ENCODE measurements at regions not wholly inside any gene's neighbourhood (a gene's known extent, or its start where the extent isn't known, plus 50 kb on each side); places are given as distances from the start of the nearest gene placed in this dataset.

DNA sequence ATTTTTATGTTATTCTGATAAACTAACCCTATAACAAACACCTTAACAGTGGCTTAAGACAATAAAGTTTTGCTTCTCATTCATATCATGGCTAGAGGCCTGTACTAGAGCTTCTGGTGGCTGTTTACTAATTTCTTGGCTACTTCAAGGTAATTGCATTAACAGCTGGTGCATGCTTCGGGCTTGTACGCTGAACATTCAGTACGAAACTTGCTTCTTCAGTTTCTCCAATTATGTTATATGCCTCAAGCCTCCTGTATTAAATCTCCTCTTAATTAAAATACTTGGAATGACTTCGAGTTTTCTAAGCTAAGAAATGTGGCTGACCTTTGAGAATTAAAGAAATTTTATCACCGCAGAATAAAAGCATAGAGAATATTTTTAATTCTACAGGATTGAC, 138.9 kb upstream of the TRAM1L1 start:
- no peaks in the 10 kb centered on the region for H3K27me3 ChIP-seq (ENCODE audit: insufficient read depth, low read length, poor library complexity, severe bottlenecking)
- H2AFZ ChIP-seq (ENCODE audit: low read length), result no peak overlapping the region
- H3K79me2 ChIP-seq (ENCODE audit: insufficient read depth, low read length), result no peaks in the 10 kb centered on the region
- H4K20me1 ChIP-seq (ENCODE audit: insufficient read depth, low read length, poor library complexity, severe bottlenecking), result no peaks in the 10 kb centered on the region
- H3K9ac ChIP-seq (ENCODE audit: low read depth, low read length, poor library complexity, severe bottlenecking), result no peak overlapping the region
- no peaks in the 10 kb centered on the region for H3F3A ChIP-seq (ENCODE audit: low read depth)
- TF ChIP-seq, protein P1, sequence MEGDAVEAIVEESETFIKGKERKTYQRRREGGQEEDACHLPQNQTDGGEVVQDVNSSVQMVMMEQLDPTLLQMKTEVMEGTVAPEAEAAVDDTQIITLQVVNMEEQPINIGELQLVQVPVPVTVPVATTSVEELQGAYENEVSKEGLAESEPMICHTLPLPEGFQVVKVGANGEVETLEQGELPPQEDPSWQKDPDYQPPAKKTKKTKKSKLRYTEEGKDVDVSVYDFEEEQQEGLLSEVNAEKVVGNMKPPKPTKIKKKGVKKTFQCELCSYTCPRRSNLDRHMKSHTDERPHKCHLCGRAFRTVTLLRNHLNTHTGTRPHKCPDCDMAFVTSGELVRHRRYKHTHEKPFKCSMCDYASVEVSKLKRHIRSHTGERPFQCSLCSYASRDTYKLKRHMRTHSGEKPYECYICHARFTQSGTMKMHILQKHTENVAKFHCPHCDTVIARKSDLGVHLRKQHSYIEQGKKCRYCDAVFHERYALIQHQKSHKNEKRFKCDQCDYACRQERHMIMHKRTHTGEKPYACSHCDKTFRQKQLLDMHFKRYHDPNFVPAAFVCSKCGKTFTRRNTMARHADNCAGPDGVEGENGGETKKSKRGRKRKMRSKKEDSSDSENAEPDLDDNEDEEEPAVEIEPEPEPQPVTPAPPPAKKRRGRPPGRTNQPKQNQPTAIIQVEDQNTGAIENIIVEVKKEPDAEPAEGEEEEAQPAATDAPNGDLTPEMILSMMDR (conservative IDR thresholded peaks at IDR 0.05; ENCODE audit: low read length), result no peak
- no peak for TF ChIP-seq EZH2phosphoT487 (IDR thresholded peaks at IDR 0.05; ENCODE audit: borderline replicate concordance)
- H3K36me3 ChIP-seq (ENCODE audit: insufficient read depth, low read length), result no peaks in the 10 kb centered on the region
- H3K4me1 ChIP-seq (ENCODE audit: insufficient read depth, low read length, poor library complexity, severe bottlenecking), result no peaks in the 10 kb centered on the region
- H3K9me3 ChIP-seq (ENCODE audit: insufficient read depth, low read depth, low read length), result no peaks in the 10 kb centered on the region
- H3K9me2 ChIP-seq (replicated peaks; ENCODE audit: low read depth, low read length), result no peaks in the 10 kb centered on the region
- H3K4me3 ChIP-seq (ENCODE audit: low read length, poor library complexity, severe bottlenecking), result no peak overlapping the region
- no peak overlapping the region for H3K4me2 ChIP-seq (ENCODE audit: low read depth, low read length, poor library complexity, severe bottlenecking)

DNA sequence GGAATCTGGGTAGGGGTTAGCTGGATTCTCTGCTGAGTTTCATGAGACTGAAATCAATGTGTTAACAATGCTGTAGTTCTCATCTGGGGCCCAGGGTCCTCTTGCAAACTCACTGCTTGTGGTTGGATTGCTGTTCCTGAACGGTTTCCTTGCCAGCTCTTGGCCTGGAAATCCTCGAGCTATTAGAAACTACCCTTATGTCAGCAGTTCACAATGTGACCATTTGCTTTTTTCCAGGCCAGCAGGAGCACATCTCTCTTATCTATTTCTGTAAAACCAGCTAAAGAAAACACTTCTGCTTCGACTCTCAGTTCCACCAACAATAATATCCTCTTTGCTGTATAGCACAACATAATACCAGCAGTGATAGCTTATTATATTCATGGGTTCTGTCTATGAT, 140.1 kb upstream of the TRAM1L1 start:
- no peak overlapping the region for H3K9ac ChIP-seq (ENCODE audit: low read depth, low read length, poor library complexity, severe bottlenecking)

DNA sequence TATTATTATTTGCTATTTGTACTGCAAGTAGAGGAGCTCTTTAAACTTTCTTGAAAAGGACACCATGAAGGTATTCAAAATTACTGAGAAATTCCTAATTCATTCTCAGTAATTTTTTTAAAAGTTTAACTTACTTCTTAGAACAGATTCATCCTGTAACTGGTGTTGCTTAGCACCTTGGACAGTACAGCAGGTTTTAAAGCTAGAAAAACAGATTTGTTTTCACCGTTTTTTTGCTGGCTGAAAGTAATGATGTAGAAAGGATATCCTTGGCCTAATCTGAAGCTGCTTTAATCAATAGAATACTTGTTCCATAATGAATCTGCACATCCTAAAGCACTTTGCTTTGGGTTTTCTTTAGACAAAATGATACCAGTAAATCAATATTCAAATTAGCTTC, 142.5 kb upstream of the TRAM1L1 start:
- Histone ChIP-seq H3K4me2 (ENCODE audit: low read depth, low read length, poor library complexity, severe bottlenecking) (no peak overlapping the region), H3K4me1 (ENCODE audit: insufficient read depth, low read length, poor library complexity, severe bottlenecking) (no peaks in the 10 kb centered on the region), H2AFZ (ENCODE audit: low read length) (no peak overlapping the region), H3K9ac (ENCODE audit: low read depth, low read length, poor library complexity, severe bottlenecking) (no peak overlapping the region), H3K79me2 (ENCODE audit: insufficient read depth, low read length) (no peaks in the 10 kb centered on the region), H3K27me3 (ENCODE audit: insufficient read depth, low read length, poor library complexity, severe bottlenecking) (no peaks in the 10 kb centered on the region), H4K20me1 (ENCODE audit: insufficient read depth, low read length, poor library complexity, severe bottlenecking) (no peaks in the 10 kb centered on the region), H3K36me3 (ENCODE audit: insufficient read depth, low read length) (no peaks in the 10 kb centered on the region), H3K9me2 (replicated peaks; ENCODE audit: low read depth, low read length) (no peaks in the 10 kb centered on the region), H3K9me3 (ENCODE audit: insufficient read depth, low read depth, low read length) (no peaks in the 10 kb centered on the region), H3K4me3 (ENCODE audit: low read length, poor library complexity, severe bottlenecking) (no peak overlapping the region), H3F3A (ENCODE audit: low read depth) (no peaks in the 10 kb centered on the region)
- TF ChIP-seq EZH2phosphoT487 (IDR thresholded peaks at IDR 0.05; ENCODE audit: borderline replicate concordance), result no peak
- TF ChIP-seq, protein P1 (conservative IDR thresholded peaks at IDR 0.05; ENCODE audit: low read length), result no peak

More for the DNA sequence above, 140.1 kb upstream of the TRAM1L1 start:
- H4K20me1 ChIP-seq (ENCODE audit: insufficient read depth, low read length, poor library complexity, severe bottlenecking), result no peaks in the 10 kb centered on the region
- no peaks in the 10 kb centered on the region for H3F3A ChIP-seq (ENCODE audit: low read depth)
- H3K79me2 ChIP-seq (ENCODE audit: insufficient read depth, low read length), result no peaks in the 10 kb centered on the region
- TF ChIP-seq, protein P1 (conservative IDR thresholded peaks at IDR 0.05; ENCODE audit: low read length), result no peak
- TF ChIP-seq EZH2phosphoT487 (IDR thresholded peaks at IDR 0.05; ENCODE audit: borderline replicate concordance), result no peak
- no peak overlapping the region for H3K4me3 ChIP-seq (ENCODE audit: low read length, poor library complexity, severe bottlenecking)
- H2AFZ ChIP-seq (ENCODE audit: low read length), result no peak overlapping the region
- H3K36me3 ChIP-seq (ENCODE audit: insufficient read depth, low read length), result no peaks in the 10 kb centered on the region
- H3K4me2 ChIP-seq (ENCODE audit: low read depth, low read length, poor library complexity, severe bottlenecking), result no peak overlapping the region
- no peaks in the 10 kb centered on the region for H3K9me3 ChIP-seq (ENCODE audit: insufficient read depth, low read depth, low read length)
- no peaks in the 10 kb centered on the region for H3K4me1 ChIP-seq (ENCODE audit: insufficient read depth, low read length, poor library complexity, severe bottlenecking)
- H3K27me3 ChIP-seq (ENCODE audit: insufficient read depth, low read length, poor library complexity, severe bottlenecking), result no peaks in the 10 kb centered on the region
- no peaks in the 10 kb centered on the region for H3K9me2 ChIP-seq (replicated peaks; ENCODE audit: low read depth, low read length)
